ENCODE measurements at regions not wholly inside any gene's neighbourhood (a gene's known extent, or its start where the extent isn't known, plus 50 kb on each side); places are given as distances from the start of the nearest gene placed in this dataset.

GRCh38 chr10:109721453-109722064 lies 201.8 kb downstream of the XPNPEP1 start:
- TF ChIP-seq EZH2 (IDR thresholded peaks at IDR 0.05) (no peak), POLR2AphosphoS5 (IDR thresholded peaks at IDR 0.05; ENCODE audit: borderline replicate concordance, low read depth, low read length) (no peak), FOXP2 (optimal IDR thresholded peaks at IDR 0.05; ENCODE audit: control extremely low read depth, extremely low read length, insufficient read depth) (no peak)

All from SK-N-MC (cell line).